T-helper 1 cell treated with Interleukin-12 subunit alpha and Interleukin-12 subunit beta and Interleukin-4 antibody, amounts not matched to agents 30 μg/mL and 1 μg/mL, for 36 hours (primary cell): ENCODE measurements at regions not wholly inside any gene's neighbourhood (a gene's known extent, or its start where the extent isn't known, plus 50 kb on each side); places are given as distances from the start of the nearest gene placed in this dataset.
"Not testable (repeated sequence)": the region's sequence is repeated elsewhere in the genome, so short reads cannot be mapped to it uniquely, and the experiment has no call there.

Source experiments
- H3K27ac Mint-ChIP-seq: one replicate; pipeline ENCODE4 v1.8.0; 2021; ENCODE audit warnings: mild to moderate bottlenecking, mixed read lengths
- H3K27me3 Mint-ChIP-seq: one replicate; pipeline ENCODE4 v1.8.0; 2021; ENCODE audit warnings: low read depth, mixed read lengths
- H3K36me3 Mint-ChIP-seq: one replicate; pipeline ENCODE4 v1.8.0; 2021; ENCODE audit warnings: low read depth, mixed read lengths
- H3K4me1 Mint-ChIP-seq: one replicate; pipeline ENCODE4 v1.8.0; 2021; ENCODE audit warnings: low read depth, mixed read lengths
- H3K4me3 Mint-ChIP-seq: one replicate; pipeline ENCODE4 v1.8.0; 2021; ENCODE audit warnings: mild to moderate bottlenecking, moderate library complexity, mixed read lengths
- H3K9me3 Mint-ChIP-seq: one replicate; pipeline ENCODE4 v1.8.0; 2021; ENCODE audit warnings: mixed read lengths

- peaks cover 17% of the 10 kb centered on the region for H3K27me3 Mint-ChIP-seq
- H3K27ac Mint-ChIP-seq = no peak overlapping the region
- H3K36me3 Mint-ChIP-seq = peaks cover 4% of the 10 kb centered on the region
- H3K9me3 Mint-ChIP-seq = peaks cover 11% of the 10 kb centered on the region
- H3K4me3 Mint-ChIP-seq = no peak overlapping the region
- H3K4me1 Mint-ChIP-seq = peaks cover 2% of the 10 kb centered on the region
Measured at GRCh38 chr1:21385022-21385421, 54.9 kb upstream of the NBPF3 start.

DNA sequence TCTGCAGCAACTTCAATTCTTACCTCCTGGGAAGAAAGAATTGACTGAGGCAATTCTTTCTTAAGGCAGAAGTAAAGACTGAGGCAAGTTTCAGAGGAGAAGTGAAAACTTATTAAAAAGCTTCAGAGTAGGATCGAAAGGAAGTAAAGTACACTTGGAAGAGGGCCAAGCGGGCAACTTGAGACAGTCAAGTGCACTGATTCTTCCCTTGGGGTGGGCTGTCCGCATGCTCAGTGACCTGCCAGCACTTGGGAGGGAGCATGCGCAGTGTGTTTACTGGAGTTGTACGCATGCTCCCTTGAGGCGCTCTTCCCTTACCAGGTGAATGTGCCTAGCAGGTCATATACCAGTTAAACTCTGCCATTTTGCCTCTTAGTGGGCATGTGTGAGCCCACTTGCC is 55.3 kb upstream of the NBPF3 start:
- H3K27ac Mint-ChIP-seq = no peak overlapping the region
- peaks cover 2% of the 10 kb centered on the region for H3K4me1 Mint-ChIP-seq
- no peak overlapping the region for H3K4me3 Mint-ChIP-seq
- peaks cover 17% of the 10 kb centered on the region for H3K27me3 Mint-ChIP-seq
- H3K36me3 Mint-ChIP-seq = peaks cover 4% of the 10 kb centered on the region
- H3K9me3 Mint-ChIP-seq = peaks cover 15% of the 10 kb centered on the region

- Mint-ChIP-seq H3K9me3 (peaks cover 16% of the 10 kb centered on the region), H3K36me3 (peaks cover 4% of the 10 kb centered on the region), H3K27me3 (peaks cover 20% of the 10 kb centered on the region), H3K4me1 (peaks cover 2% of the 10 kb centered on the region), H3K27ac (no peak overlapping the region), H3K4me3 (no peak overlapping the region)
Measured at GRCh38 chr1:21383785-21384401, 56.0 kb upstream of the NBPF3 start.

DNA sequence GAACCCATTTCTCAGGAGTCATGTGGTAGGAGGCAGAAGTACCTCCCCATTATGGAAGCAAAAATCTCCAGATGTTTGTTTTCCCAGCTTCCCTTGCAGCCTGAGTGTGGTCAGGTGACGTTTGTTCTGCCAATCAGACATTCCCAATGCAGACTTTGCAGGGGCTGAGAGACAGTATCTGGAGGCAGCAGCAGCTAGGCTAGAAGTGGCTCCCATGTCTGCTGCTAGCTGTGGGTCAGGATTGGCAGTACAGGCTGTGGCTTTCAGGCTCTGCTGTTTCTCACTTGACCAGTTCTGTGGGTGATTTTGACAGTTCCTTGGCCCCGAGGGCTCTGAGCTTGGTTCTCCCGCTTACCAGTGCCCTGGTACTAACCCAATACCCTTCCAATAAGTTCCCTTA is 58.6 kb upstream of the NBPF3 start:
- peaks cover 4% of the 10 kb centered on the region for H3K36me3 Mint-ChIP-seq
- no peak overlapping the region for H3K4me3 Mint-ChIP-seq
- H3K4me1 Mint-ChIP-seq = peaks cover 2% of the 10 kb centered on the region
- H3K27ac Mint-ChIP-seq = no peak overlapping the region
- peaks cover 19% of the 10 kb centered on the region for H3K9me3 Mint-ChIP-seq
- H3K27me3 Mint-ChIP-seq = peaks cover 24% of the 10 kb centered on the region

DNA sequence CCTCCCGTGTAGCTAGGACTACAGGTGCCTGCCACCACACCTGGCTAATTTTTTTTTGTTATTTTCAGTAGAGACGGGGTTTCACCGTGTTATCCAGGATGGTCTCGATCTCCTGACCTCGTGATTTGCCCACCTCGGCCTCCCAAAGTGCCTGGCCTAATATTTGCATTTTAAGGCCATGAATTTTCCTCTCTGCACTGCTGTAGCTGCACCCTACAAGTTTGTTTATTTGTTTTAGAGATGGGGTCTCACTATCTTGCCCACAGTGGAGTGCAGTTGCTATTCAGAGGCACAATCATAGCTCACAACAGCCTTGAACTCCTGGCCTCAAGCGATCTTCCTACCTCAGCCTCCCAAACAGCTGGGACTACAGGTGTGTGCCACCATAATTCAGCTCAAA is 59.8 kb upstream of the NBPF3 start:
- H3K27ac Mint-ChIP-seq, H3K4me1 Mint-ChIP-seq, H3K4me3 Mint-ChIP-seq, H3K36me3 Mint-ChIP-seq: not testable (repeated sequence)
- H3K9me3 Mint-ChIP-seq = peaks cover 16% of the 10 kb centered on the region
- H3K27me3 Mint-ChIP-seq = peaks cover 24% of the 10 kb centered on the region

GRCh38 chr1:21379571-21379970 is 60.4 kb upstream of the NBPF3 start:
- Mint-ChIP-seq H3K4me3 (no peak overlapping the region), H3K36me3 (peaks cover 4% of the 10 kb centered on the region), H3K4me1 (peaks cover 2% of the 10 kb centered on the region)

DNA sequence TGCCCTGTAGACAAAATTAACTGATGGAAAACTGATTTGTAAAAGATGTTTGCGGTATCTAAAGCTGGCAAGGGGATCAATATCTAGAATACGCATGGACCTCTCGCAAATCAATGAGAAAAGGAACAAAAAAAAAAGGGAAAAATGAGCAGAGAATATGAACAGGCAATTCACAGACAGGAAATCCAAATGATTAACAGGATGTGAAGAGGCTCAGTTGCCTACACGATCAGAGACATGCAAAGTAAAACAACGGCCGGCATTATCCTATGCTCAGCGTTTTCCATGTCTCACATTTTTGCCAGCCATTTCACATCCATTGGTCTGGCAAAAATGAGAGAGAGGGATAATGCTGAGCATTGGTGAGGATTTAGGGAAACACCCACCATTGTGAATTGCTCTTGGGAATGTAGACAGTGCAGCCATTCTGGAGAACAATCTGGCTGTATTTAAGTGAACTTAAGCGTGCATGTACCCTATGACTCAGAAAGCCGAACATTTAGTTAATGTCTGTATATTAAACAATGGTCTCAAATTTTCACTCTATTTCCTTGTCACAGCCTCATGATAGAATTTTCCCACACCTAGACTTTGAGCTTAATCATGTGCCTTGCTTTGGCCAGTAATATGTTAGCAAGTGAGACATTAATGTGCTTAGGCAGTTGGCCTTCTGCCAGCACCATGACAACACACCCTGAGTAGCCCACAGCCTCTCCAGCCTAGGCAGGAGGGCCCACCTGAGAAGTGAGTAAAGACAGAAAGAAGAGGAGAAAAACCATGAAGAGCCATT is 61.0 kb upstream of the NBPF3 start:
- H3K27ac Mint-ChIP-seq = no peak overlapping the region
- peaks cover 22% of the 10 kb centered on the region for H3K27me3 Mint-ChIP-seq
- peaks cover 4% of the 10 kb centered on the region for H3K36me3 Mint-ChIP-seq
- no peak overlapping the region for H3K4me3 Mint-ChIP-seq
- H3K4me1 Mint-ChIP-seq = peaks cover 2% of the 10 kb centered on the region
- peaks cover 16% of the 10 kb centered on the region for H3K9me3 Mint-ChIP-seq

More at GRCh38 chr1:21379571-21379970, 60.4 kb upstream of the NBPF3 start:
- H3K9me3 Mint-ChIP-seq = peaks cover 16% of the 10 kb centered on the region
- peaks cover 24% of the 10 kb centered on the region for H3K27me3 Mint-ChIP-seq
- no peak overlapping the region for H3K27ac Mint-ChIP-seq

GRCh38 chr1:21372383-21372782 is 67.6 kb upstream of the NBPF3 start:
- H3K27me3 Mint-ChIP-seq = peaks cover 4% of the 10 kb centered on the region
- H3K4me1 Mint-ChIP-seq = peaks cover 6% of the 10 kb centered on the region
- H3K27ac Mint-ChIP-seq = no peak overlapping the region
- H3K36me3 Mint-ChIP-seq = no peaks in the 10 kb centered on the region
- no peaks in the 10 kb centered on the region for H3K9me3 Mint-ChIP-seq
- H3K4me3 Mint-ChIP-seq = no peak overlapping the region

DNA sequence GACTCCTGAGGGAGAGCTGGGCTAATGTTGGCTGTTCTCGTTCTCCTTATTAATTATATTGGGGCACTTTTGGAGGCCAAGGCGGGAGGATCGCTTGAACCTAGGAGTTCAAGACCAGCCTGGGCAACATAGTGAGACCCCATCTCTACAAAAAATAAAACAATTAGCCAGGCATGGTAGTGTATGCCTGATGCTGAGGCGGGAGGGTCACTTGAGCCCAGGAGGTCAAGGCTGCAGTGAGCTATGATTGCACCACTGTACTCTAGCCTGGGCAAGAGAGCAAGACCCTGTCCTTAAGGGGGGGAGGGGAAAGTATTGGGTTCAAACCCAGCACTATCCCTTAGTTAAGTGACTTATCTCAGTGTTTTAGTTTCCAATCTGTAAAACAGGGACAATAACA is 70.0 kb upstream of the NBPF3 start:
- H3K9me3 Mint-ChIP-seq = no peaks in the 10 kb centered on the region
- no peaks in the 10 kb centered on the region for H3K36me3 Mint-ChIP-seq
- peaks cover 6% of the 10 kb centered on the region for H3K4me1 Mint-ChIP-seq
- H3K27ac Mint-ChIP-seq = no peak overlapping the region
- H3K4me3 Mint-ChIP-seq = no peak overlapping the region
- H3K27me3 Mint-ChIP-seq = no peaks in the 10 kb centered on the region

DNA sequence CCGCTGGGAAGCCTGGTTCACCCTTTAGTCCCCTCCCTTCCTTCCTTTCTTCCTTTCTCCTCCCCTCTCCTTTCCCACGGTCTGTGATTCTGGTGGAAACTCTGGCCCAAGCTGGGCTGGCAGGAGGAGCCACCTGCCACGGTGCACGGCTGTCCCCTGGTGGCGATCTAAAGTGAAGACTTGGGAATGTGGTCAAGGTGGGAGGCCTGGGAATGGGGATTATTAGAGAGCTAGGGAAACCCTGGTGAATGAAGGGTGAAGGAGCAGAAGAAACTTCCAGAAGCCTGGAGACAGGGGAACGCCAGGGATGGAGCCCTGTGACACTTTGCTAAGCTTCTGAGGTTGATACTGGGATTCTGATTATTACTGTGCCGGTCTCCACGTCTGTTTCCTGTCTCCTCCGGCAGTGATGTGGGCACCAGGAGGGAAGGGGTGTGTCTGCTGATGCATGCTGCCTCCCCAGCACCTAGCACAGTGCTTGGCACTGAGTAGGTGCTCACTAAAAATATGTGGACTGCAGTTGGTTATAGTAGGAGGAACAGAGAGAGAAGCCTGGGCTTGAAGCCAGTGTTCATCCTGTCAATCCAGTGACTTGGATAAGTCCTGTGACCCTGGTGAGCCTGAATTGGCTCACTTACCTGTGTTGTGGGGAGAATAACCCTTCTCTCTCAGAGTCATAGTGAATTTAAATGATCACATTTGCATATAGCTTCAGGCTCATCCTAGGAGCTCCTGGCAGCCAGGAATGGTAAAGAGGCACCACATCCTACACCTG is 71.2 kb upstream of the NBPF3 start:
- Mint-ChIP-seq H3K4me1 (peaks cover 8% of the 10 kb centered on the region), H3K36me3 (no peaks in the 10 kb centered on the region), H3K9me3 (no peaks in the 10 kb centered on the region), H3K4me3 (no peak overlapping the region), H3K27ac (no peak overlapping the region), H3K27me3 (no peaks in the 10 kb centered on the region)

DNA sequence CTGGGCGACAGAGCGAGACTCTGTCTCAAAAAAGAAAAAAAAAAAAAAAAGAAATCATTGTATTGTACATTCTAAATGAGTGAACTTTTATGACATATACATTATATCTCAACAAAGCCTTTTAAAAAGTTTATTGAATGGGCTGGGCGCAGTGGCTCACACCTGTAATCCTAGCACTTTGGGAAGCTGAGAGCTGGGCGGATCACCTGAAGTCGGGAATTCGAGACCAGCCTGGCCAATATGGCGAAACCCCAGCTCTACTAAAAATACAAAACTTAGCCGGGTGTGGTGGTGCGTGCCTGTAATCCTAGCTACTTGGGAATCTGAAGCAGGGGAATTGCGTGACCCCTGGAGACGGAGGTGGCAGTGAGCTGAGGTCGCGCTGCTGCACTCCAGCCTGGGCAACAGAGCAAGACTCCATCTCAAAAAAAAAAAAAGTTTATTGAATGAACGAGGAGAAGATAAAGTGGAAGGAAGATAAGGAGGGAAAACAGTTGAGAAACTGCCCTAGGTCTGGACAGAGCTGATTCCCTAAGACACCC is 71.9 kb upstream of the NBPF3 start:
- H3K9me3 Mint-ChIP-seq, H3K4me1 Mint-ChIP-seq, H3K4me3 Mint-ChIP-seq, H3K36me3 Mint-ChIP-seq, H3K27me3 Mint-ChIP-seq, H3K27ac Mint-ChIP-seq: not testable (repeated sequence)

DNA sequence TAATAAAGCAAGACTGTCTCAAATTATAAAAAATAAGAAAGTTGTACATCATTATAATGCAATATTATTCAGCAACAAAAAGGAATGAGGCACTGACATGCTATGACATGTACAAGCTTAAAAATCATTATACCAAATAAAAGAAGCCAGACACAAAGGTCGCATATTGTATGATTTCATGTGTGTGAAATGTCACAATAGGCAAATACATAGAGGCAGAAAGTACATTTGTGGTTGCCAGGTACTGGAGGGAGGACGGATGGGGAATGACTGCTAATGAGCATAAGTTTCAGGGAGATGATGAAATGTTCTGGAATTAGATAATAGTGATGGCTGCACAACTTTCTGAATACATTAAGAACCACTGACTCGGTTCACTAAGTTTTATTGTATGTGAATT is 73.6 kb upstream of the NBPF3 start:
- Mint-ChIP-seq H3K4me3 (no peak overlapping the region), H3K4me1 (peaks cover 8% of the 10 kb centered on the region), H3K9me3 (no peaks in the 10 kb centered on the region), H3K27me3 (no peaks in the 10 kb centered on the region), H3K27ac (no peak overlapping the region), H3K36me3 (no peaks in the 10 kb centered on the region)

DNA sequence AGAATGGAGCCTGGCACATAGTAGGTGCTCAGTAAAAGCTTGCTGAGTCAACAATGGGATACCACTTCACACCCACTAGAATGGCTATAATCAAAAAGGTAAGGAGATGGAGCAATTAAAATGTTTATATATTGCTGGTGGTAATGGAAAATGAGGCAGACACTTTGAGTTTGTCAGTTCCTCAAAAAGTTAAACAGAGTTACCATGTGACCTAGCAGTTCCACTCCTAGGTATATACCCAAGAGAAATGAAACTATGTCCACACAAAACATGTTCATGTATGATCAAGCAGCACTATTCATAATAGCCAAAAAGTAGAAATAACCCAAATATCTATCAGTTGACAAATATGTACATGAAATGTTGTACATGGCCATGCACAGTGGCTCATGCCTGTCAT is 74.8 kb upstream of the ECE1 start:
- no peaks in the 10 kb centered on the region for H3K9me3 Mint-ChIP-seq
- H3K4me3 Mint-ChIP-seq = no peak overlapping the region
- H3K27me3 Mint-ChIP-seq = peaks cover under 1% of the 10 kb centered on the region
- no peaks in the 10 kb centered on the region for H3K36me3 Mint-ChIP-seq
- no peak overlapping the region for H3K27ac Mint-ChIP-seq
- peaks cover 8% of the 10 kb centered on the region for H3K4me1 Mint-ChIP-seq

DNA sequence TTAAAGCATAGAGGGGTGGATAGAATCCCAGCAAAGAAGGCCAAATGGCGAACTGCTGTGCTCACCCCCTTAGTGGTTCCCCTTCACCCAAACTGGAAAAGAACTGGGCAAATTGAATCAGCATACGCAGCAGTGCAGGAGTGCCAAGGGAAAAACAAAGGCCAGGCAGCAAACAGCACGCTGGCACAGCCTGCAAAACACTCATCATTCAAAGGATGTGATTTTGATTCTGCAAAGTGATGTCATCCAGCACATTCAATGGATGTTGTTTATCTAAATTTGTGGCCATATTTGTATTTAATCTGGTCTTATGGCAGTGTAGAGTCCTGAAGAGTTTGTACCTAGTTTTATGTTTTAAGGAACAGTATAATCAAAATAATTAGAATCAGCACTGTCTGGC is 71.8 kb upstream of the ECE1 start:
- Mint-ChIP-seq H3K4me1 (peaks cover 3% of the 10 kb centered on the region), H3K27me3 (peaks cover 7% of the 10 kb centered on the region), H3K27ac (no peak overlapping the region), H3K36me3 (no peaks in the 10 kb centered on the region), H3K9me3 (no peaks in the 10 kb centered on the region), H3K4me3 (no peak overlapping the region)

DNA sequence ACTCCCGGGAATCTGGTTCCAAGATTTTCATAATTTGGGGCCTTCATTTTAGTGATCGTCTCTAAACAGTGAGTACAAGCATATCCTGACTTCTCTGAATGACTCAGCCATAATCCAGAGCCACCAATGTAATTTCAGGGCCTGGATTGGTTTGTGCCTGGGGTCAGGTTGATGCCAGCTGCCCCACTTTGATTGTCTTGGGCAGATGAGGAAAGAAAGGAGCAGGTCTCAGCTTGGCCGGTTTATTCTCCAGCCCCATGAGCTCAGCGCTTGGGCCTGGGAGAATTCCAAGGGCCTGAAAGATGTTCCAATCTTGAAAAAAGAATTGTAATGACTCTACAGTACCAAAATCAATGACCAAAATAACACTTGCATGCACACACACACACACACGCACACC is 71.2 kb upstream of the ECE1 start:
- Mint-ChIP-seq H3K27me3 (peaks cover 7% of the 10 kb centered on the region), H3K36me3 (no peaks in the 10 kb centered on the region), H3K9me3 (no peaks in the 10 kb centered on the region), H3K4me3 (no peak overlapping the region), H3K4me1 (peaks cover 3% of the 10 kb centered on the region), H3K27ac (no peak overlapping the region)
